Activated CD8-positive, alpha-beta T cell treated with anti-CD3 and anti-CD28 coated beads for 36 hours (primary cell): ENCODE measurements at regions not wholly inside any gene's neighbourhood (a gene's known extent, or its start where the extent isn't known, plus 50 kb on each side); places are given as distances from the start of the nearest gene placed in this dataset.

Source experiments
- ATAC-seq: fragments of 200-7000 bp; cut with Tn5 transposase; one replicate; pipeline ENCODE4 v1.10.0; 2021; ENCODE audit warnings: mild to moderate bottlenecking, moderate library complexity
- CTCF ChIA-PET: fragments of 350-600 bp; sonication (Branson Sonifier 250); formaldehyde crosslinking; loops from one replicate; lab custom pipeline; 2021; ENCODE audit warnings: antibody characterized with exemption; lab: Charles Lee
- POLR2A ChIA-PET: fragments of 350-600 bp; sonication (Branson Sonifier 250); formaldehyde crosslinking; loops from one replicate; lab custom pipeline; 2021; ENCODE audit warnings: antibody characterized with exemption; lab: Charles Lee
- DNase-seq: peaks from one replicate; pipeline ENCODE4 v3.0.0-alpha.2; 2020
- H3K27ac Mint-ChIP-seq: one replicate; pipeline ENCODE4 v1.8.0; 2021; ENCODE audit warnings: mild to moderate bottlenecking, mixed read lengths
- H3K27me3 Mint-ChIP-seq: one replicate; pipeline ENCODE4 v1.8.0; 2021; ENCODE audit warnings: mixed read lengths
- H3K36me3 Mint-ChIP-seq: one replicate; pipeline ENCODE4 v1.8.0; 2021; ENCODE audit warnings: low read depth, mixed read lengths
- H3K4me1 Mint-ChIP-seq: one replicate; pipeline ENCODE4 v1.8.0; 2021; ENCODE audit warnings: low read depth, mixed read lengths
- H3K4me3 Mint-ChIP-seq: one replicate; pipeline ENCODE4 v1.8.0; 2021; ENCODE audit warnings: mild to moderate bottlenecking, moderate library complexity, mixed read lengths
- H3K9me3 Mint-ChIP-seq: one replicate; pipeline ENCODE4 v1.8.0; 2021; ENCODE audit warnings: mixed read lengths
- CTCF ChIP-seq: fragments of 200-600 bp; IDR thresholded peaks from one replicate; pipeline ENCODE4 v1.8.0; 2022; ENCODE audit warnings: antibody characterized with exemption, mild to moderate bottlenecking
- intact Hi-C: fragments of 100-400 bp; cut with micrococcal nuclease; formaldehyde crosslinking; loops from one replicate; pipeline ENCODE4 v1.10.0; 2022

GRCh38 chr10:65762311-65762710 is 1163.5 kb upstream of the LRRTM3 start:
- CTCF ChIA-PET, result no interaction called here
- H3K9me3 Mint-ChIP-seq, result peaks cover 5% of the 10 kb centered on the region
- POLR2A ChIA-PET, result no interaction called here
- no peaks in the 10 kb centered on the region for H3K27me3 Mint-ChIP-seq
- H3K4me3 Mint-ChIP-seq, result no peak overlapping the region
- no peak for TF ChIP-seq CTCF
- intact Hi-C loops, result no loop called here
- no peak for DNase-seq
- H3K4me1 Mint-ChIP-seq, result no peaks in the 10 kb centered on the region
- no peak for ATAC-seq
- H3K27ac Mint-ChIP-seq, result no peak overlapping the region
- no peaks in the 10 kb centered on the region for H3K36me3 Mint-ChIP-seq

- no peak overlapping the region for H3K4me3 Mint-ChIP-seq
- no peak for ATAC-seq
- DNase-seq, result no peak
- H3K4me1 Mint-ChIP-seq, result no peaks in the 10 kb centered on the region
- no peaks in the 10 kb centered on the region for H3K36me3 Mint-ChIP-seq
- TF ChIP-seq CTCF, result no peak
- intact Hi-C loops, result no loop called here
- no peaks in the 10 kb centered on the region for H3K27me3 Mint-ChIP-seq
- ChIA-PET CTCF (no interaction called here), POLR2A (no interaction called here)
- H3K9me3 Mint-ChIP-seq, result peaks cover 3% of the 10 kb centered on the region
- no peak overlapping the region for H3K27ac Mint-ChIP-seq
These were observed 1160.8 kb upstream of the LRRTM3 start for GRCh38 chr10:65765006-65765541.

GRCh38 chr10:65769828-65770227 is 1156.0 kb upstream of the LRRTM3 start:
- Mint-ChIP-seq H3K4me1 (no peaks in the 10 kb centered on the region), H3K27ac (no peak overlapping the region), H3K27me3 (no peaks in the 10 kb centered on the region), H3K36me3 (no peaks in the 10 kb centered on the region), H3K4me3 (no peak overlapping the region), H3K9me3 (peaks cover 4% of the 10 kb centered on the region)
- CTCF ChIA-PET, result interaction anchor here (0.9 kb wide), 1 partner anchor 9 kb away, joined by 3 read pairs; no protein-coding TSS in a partner anchor
- no peak for DNase-seq
- TF ChIP-seq CTCF, result no peak
- POLR2A ChIA-PET, result no interaction called here
- ATAC-seq, result no peak
- intact Hi-C loops, result no loop called here

GRCh38 chr10:65778753-65779152 is 1147.1 kb upstream of the LRRTM3 start:
- CTCF ChIA-PET, result interaction anchor here (1.5 kb wide), 1 partner anchor 9 kb away, joined by 3 read pairs; no protein-coding TSS in a partner anchor
- no peaks in the 10 kb centered on the region for H3K27me3 Mint-ChIP-seq
- TF ChIP-seq CTCF, result no peak
- intact Hi-C loops, result no loop called here
- POLR2A ChIA-PET, result no interaction called here
- no peak overlapping the region for H3K27ac Mint-ChIP-seq
- ATAC-seq (no peak), DNase-seq (no peak)
- no peaks in the 10 kb centered on the region for H3K36me3 Mint-ChIP-seq
- peaks cover 3% of the 10 kb centered on the region for H3K9me3 Mint-ChIP-seq
- H3K4me1 Mint-ChIP-seq, result no peaks in the 10 kb centered on the region
- H3K4me3 Mint-ChIP-seq, result no peak overlapping the region

- Mint-ChIP-seq H3K4me3 (no peak overlapping the region), H3K27ac (no peak overlapping the region), H3K36me3 (no peaks in the 10 kb centered on the region), H3K4me1 (no peaks in the 10 kb centered on the region), H3K9me3 (peaks cover 3% of the 10 kb centered on the region), H3K27me3 (no peaks in the 10 kb centered on the region)
- DNase-seq (no peak), ATAC-seq (no peak)
- CTCF ChIA-PET, result no interaction called here
- POLR2A ChIA-PET, result no interaction called here
- intact Hi-C loops, result no loop called here
- no peak for TF ChIP-seq CTCF
These were observed 1145.9 kb upstream of the LRRTM3 start for GRCh38 chr10:65779985-65780384.
